Cardiac muscle cell (in vitro differentiated cells and primary cell): ENCODE measurements at regions not wholly inside any gene's neighbourhood (a gene's known extent, or its start where the extent isn't known, plus 50 kb on each side); places are given as distances from the start of the nearest gene placed in this dataset.
"Not testable (repeated sequence)": the region's sequence is repeated elsewhere in the genome, so short reads cannot be mapped to it uniquely, and the experiment has no call there.

Experiments
- DNase-seq, 2 donors: peaks; one replicate each; pipeline versions ENCODE4 v3.0.0 to v3.0.0-alpha.2; 2010 to 2017; ENCODE audit warnings: low read depth in 1 of 2, low spot score in 1 of 2
- H3K27ac ChIP-seq: fragments of 200-600 bp; sonication (generic); 2 replicates; pipeline ENCODE4 v1.5.1; 2016
- H3K27me3 ChIP-seq: fragments of 200-600 bp; sonication (generic); 2 replicates; pipeline ENCODE4 v1.6.0; 2016; ENCODE audit warnings: control low read depth
- H3K36me3 ChIP-seq: fragments of 200-600 bp; sonication (generic); 2 replicates; pipeline ENCODE4 v1.5.1; 2016; ENCODE audit warnings: control low read depth
- H3K4me1 ChIP-seq: fragments of 200-600 bp; sonication (generic); 2 replicates; pipeline ENCODE4 v1.8.1; 2017; ENCODE audit warnings: low read depth, mild to moderate bottlenecking, mixed run types
- H3K4me3 ChIP-seq: fragments of 200-600 bp; sonication (generic); 2 replicates; pipeline ENCODE4 v1.5.1; 2016; ENCODE audit warnings: mild to moderate bottlenecking
- H3K9me3 ChIP-seq: fragments of 200-600 bp; sonication (generic); 2 replicates; pipeline ENCODE4 v1.5.1; 2017; ENCODE audit warnings: low read depth, mild to moderate bottlenecking, control low read depth
- CTCF ChIP-seq: IDR thresholded peaks from 2 replicates; pipeline ENCODE4 v1.5.1; 2012; ENCODE audit warnings: low read depth, mild to moderate bottlenecking, low read length

DNA sequence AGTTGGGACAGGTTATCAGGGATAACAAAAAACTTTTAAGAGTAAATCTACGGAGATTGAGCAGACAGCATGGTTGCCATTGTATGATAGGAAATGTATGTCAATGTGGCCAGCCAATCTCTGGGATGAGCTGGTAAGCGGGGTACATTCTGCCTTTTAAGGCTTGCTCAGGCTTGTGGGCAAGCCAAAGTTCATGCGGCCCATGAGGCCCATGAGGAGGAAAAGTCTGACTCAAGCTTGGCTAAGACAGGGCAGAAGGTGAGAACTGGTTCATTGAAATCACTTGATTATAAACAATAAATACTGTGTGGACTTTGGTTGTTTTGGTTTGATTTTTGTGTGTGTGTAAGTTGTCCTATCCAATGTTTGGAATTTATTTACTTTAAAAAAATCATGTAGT lies 997.1 kb downstream of the DNAH5 start:
- Histone ChIP-seq H3K4me1 (no peaks in the 10 kb centered on the region), H3K4me3 (no peak overlapping the region), H3K27me3 (no peaks in the 10 kb centered on the region), H3K36me3 (no peaks in the 10 kb centered on the region), H3K27ac (no peak overlapping the region), H3K9me3 (no peaks in the 10 kb centered on the region)
- no peak for TF ChIP-seq CTCF
- DNase-seq, result no peak

GRCh38 chr5:12945477-12945876 lies 999.0 kb downstream of the DNAH5 start:
- not testable (repeated sequence) for H3K4me1 ChIP-seq, H3K9me3 ChIP-seq, H3K36me3 ChIP-seq, H3K27me3 ChIP-seq, DNase-seq, H3K27ac ChIP-seq, H3K4me3 ChIP-seq

GRCh38 chr5:12936221-12936620 lies 1008.3 kb downstream of the DNAH5 start:
- no peak overlapping the region for H3K27ac ChIP-seq
- H3K4me1 ChIP-seq, result peaks cover 6% of the 10 kb centered on the region
- TF ChIP-seq CTCF, result no peak
- no peaks in the 10 kb centered on the region for H3K9me3 ChIP-seq
- H3K4me3 ChIP-seq, result no peak overlapping the region
- DNase-seq, result no peak
- no peaks in the 10 kb centered on the region for H3K36me3 ChIP-seq
- H3K27me3 ChIP-seq, result no peaks in the 10 kb centered on the region

DNA sequence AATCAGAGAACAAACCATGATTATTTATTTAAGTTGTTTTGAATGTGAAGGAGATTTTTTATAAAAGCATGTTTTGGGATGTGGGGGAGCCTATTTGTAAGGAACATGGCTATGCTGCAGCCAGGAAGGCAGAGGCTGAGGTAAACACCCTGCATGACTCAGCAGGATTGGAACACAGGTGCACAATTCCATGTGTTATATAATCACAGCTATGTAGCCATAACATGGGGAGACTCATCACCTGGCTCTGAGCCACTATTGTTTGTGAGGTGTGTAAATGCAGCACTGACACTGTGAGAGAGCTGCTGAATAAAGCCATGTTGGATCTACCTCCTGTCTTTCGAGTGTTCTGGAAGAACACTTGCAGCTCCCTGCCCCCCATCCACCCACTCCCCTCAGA lies 1009.8 kb downstream of the DNAH5 start:
- DNase-seq, result no peak

DNA sequence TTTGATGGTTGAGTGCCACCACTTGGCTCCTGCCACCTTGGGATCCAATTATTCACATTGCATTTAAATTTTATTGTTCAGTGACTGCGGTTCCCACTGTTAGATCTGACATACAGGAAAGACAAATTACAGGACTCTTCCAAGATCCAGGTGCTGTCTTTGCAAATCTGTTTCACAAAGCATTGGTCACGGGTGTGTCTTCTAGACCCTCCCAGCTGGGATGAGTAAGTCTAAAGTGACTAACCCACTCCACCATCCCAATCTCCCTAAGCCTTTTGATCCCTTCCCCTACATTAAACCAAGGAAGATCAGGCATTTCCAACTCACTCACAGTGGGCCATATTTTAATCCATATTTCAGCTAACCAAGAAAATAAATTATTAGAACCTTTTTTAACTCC lies 1016.3 kb upstream of the CTNND2 start:
- H3K9me3 ChIP-seq, result no peaks in the 10 kb centered on the region
- no peaks in the 10 kb centered on the region for H3K4me1 ChIP-seq
- no peaks in the 10 kb centered on the region for H3K27me3 ChIP-seq
- no peak for DNase-seq
- H3K4me3 ChIP-seq, result no peak overlapping the region
- H3K36me3 ChIP-seq, result no peaks in the 10 kb centered on the region
- no peak overlapping the region for H3K27ac ChIP-seq
- TF ChIP-seq CTCF, result no peak

More for the DNA sequence above, 1009.8 kb downstream of the DNAH5 start:
- Histone ChIP-seq H3K4me1 (peaks cover 6% of the 10 kb centered on the region), H3K36me3 (no peaks in the 10 kb centered on the region), H3K4me3 (no peak overlapping the region), H3K27ac (no peak overlapping the region), H3K9me3 (no peaks in the 10 kb centered on the region), H3K27me3 (no peaks in the 10 kb centered on the region)
- TF ChIP-seq CTCF, result no peak

DNA sequence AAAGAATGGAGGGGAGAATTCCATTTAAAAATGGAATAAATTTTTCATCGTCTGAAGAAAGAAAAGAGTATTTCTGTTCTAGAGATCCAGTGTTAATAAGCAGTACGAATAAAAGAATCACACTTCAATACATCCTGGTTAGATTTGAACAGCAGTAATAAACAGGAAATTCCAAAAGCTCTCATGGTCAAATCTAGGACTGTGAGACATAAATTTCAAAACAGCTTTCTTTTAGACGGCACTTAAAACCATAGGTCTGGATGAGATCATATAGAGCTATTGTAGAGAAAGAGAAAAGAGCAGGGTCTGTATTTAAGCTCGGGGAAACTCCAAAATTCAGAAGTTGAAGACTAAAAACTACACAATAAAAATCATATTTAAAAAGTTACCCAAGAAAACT lies 1006.9 kb upstream of the CTNND2 start:
- Histone ChIP-seq H3K27ac (no peak overlapping the region), H3K9me3 (no peaks in the 10 kb centered on the region), H3K36me3 (no peaks in the 10 kb centered on the region), H3K4me3 (no peak overlapping the region), H3K4me1 (no peaks in the 10 kb centered on the region), H3K27me3 (no peaks in the 10 kb centered on the region)
- no peak for TF ChIP-seq CTCF
- no peak for DNase-seq
